ENCODE measurements at regions not wholly inside any gene's neighbourhood (a gene's known extent, or its start where the extent isn't known, plus 50 kb on each side); places are given as distances from the start of the nearest gene placed in this dataset.
"Not testable (repeated sequence)": the region's sequence is repeated elsewhere in the genome, so short reads cannot be mapped to it uniquely, and the experiment has no call there.

- Histone ChIP-seq H2AFZ (ENCODE audit: insufficient read depth, low read depth, low read length, poor library complexity, severe bottlenecking) (no peak overlapping the region), H4K20me1 (ENCODE audit: insufficient read depth, low read length) (no peaks in the 10 kb centered on the region), H3K4me2 (replicated peaks; ENCODE audit: extremely low read depth, low read length, poor library complexity, severe bottlenecking) (no peak overlapping the region), H3K4me1 (ENCODE audit: control insufficient read depth in 1 of 2, insufficient read depth in 2 of 2, low read length in 2 of 2) (peaks cover 23 to 26% of the 10 kb centered on the region in 2 donors), H3K36me3 (replicated peaks in 1 of 2; ENCODE audit: control insufficient read depth in 1 of 2, insufficient read depth in 2 of 2, low read length in 2 of 2) (no peaks in the 10 kb centered on the region), H3K27ac (ENCODE audit: low read depth in 1 of 2, low read length in 2 of 2) (no peak overlapping the region), H3K4me3 (replicated peaks in 1 of 3; ENCODE audit: low read depth in 2 of 3, low read length in 3 of 3) (no peak overlapping the region), H3K9ac (ENCODE audit: insufficient read depth, low read length, poor library complexity, severe bottlenecking) (no peak overlapping the region), H3K9me3 (replicated peaks in 1 of 2; ENCODE audit: control insufficient read depth in 1 of 2, insufficient read depth in 1 of 2, low read length in 2 of 2) (no peaks in the 10 kb centered on the region), H3K27me3 (ENCODE audit: control insufficient read depth in 2 of 2, insufficient read depth in 2 of 2, low read length in 2 of 2) (no peaks in the 10 kb centered on the region), H3K79me2 (ENCODE audit: insufficient read depth, low read length) (no peaks in the 10 kb centered on the region)
- TF ChIP-seq CTCF (IDR thresholded peaks at IDR 0.05) = no peak
- H3K9me3 Mint-ChIP-seq = peaks cover 0 to 3% (median 0%) of the 10 kb centered on the region in 7 donors
- intact Hi-C loops (cut with micrococcal nuclease) = no loop called here
- peaks cover 25% of the 10 kb centered on the region for H3K4me1 Mint-ChIP-seq
- WGBS (ENCODE audit: insufficient coverage) = 100% methylated on average over 3 of the region's 4 CpGs
- H3K27me3 Mint-ChIP-seq (ENCODE audit: low read depth in 3 of 3) = peaks cover 2 to 8% (median 4%) of the 10 kb centered on the region in 3 donors
- no peak overlapping the region for H3K4me3 Mint-ChIP-seq
- DNase-seq = no peak
- no peaks in the 10 kb centered on the region for H3K36me3 Mint-ChIP-seq
- no peak overlapping the region for H3K27ac Mint-ChIP-seq
Observed at GRCh38 chr6:118718297-118718696, 66.9 kb upstream of the CEP85L start.

GRCh38 chr6:118717106-118717505 is 65.7 kb upstream of the CEP85L start:
- no peak for DNase-seq
- no peak overlapping the region for H3K4me3 Mint-ChIP-seq
- H3K9ac ChIP-seq (ENCODE audit: insufficient read depth, low read length, poor library complexity, severe bottlenecking) = no peak overlapping the region
- no peaks in the 10 kb centered on the region for H3K36me3 Mint-ChIP-seq
- H4K20me1 ChIP-seq (ENCODE audit: insufficient read depth, low read length) = no peaks in the 10 kb centered on the region
- H3K4me1 Mint-ChIP-seq = peaks cover 25% of the 10 kb centered on the region
- H3K27ac Mint-ChIP-seq = no peak overlapping the region
- H3K4me2 ChIP-seq (replicated peaks; ENCODE audit: extremely low read depth, low read length, poor library complexity, severe bottlenecking) = no peak overlapping the region
- H3K27me3 ChIP-seq (ENCODE audit: control insufficient read depth in 2 of 2, insufficient read depth in 2 of 2, low read length in 2 of 2) = no peaks in the 10 kb centered on the region
- H3K4me1 ChIP-seq (ENCODE audit: control insufficient read depth in 1 of 2, insufficient read depth in 2 of 2, low read length in 2 of 2) = peaks cover 23 to 26% of the 10 kb centered on the region in 2 donors
- WGBS (ENCODE audit: insufficient coverage) = 100% methylated on average over 11 of the region's 13 CpGs
- H3K4me3 ChIP-seq (replicated peaks in 1 of 3; ENCODE audit: low read depth in 2 of 3, low read length in 3 of 3) = no peak overlapping the region
- H2AFZ ChIP-seq (ENCODE audit: insufficient read depth, low read depth, low read length, poor library complexity, severe bottlenecking) = no peak overlapping the region
- H3K36me3 ChIP-seq (replicated peaks in 1 of 2; ENCODE audit: control insufficient read depth in 1 of 2, insufficient read depth in 2 of 2, low read length in 2 of 2) = no peaks in the 10 kb centered on the region
- no peaks in the 10 kb centered on the region for H3K79me2 ChIP-seq (ENCODE audit: insufficient read depth, low read length)
- H3K27me3 Mint-ChIP-seq (ENCODE audit: low read depth in 3 of 3) = peaks cover 2 to 8% (median 3%) of the 10 kb centered on the region in 3 donors
- no peak overlapping the region for H3K27ac ChIP-seq (ENCODE audit: low read depth in 1 of 2, low read length in 2 of 2)
- intact Hi-C loops (cut with micrococcal nuclease) = no loop called here
- no peak for TF ChIP-seq CTCF (IDR thresholded peaks at IDR 0.05)
- H3K9me3 ChIP-seq (replicated peaks in 1 of 2; ENCODE audit: control insufficient read depth in 1 of 2, insufficient read depth in 1 of 2, low read length in 2 of 2) = no peaks in the 10 kb centered on the region
- peaks cover 0 to 5% (median 0%) of the 10 kb centered on the region in 7 donors for H3K9me3 Mint-ChIP-seq

GRCh38 chr6:118715907-118716306 is 64.5 kb upstream of the CEP85L start:
- H3K9me3 Mint-ChIP-seq; H3K27me3 Mint-ChIP-seq (ENCODE audit: low read depth in 3 of 3); H3K27ac Mint-ChIP-seq; H3K79me2 ChIP-seq (ENCODE audit: insufficient read depth, low read length); DNase-seq; H3K4me3 ChIP-seq (replicated peaks in 1 of 3; ENCODE audit: low read depth in 2 of 3, low read length in 3 of 3); H3K36me3 Mint-ChIP-seq; H2AFZ ChIP-seq (ENCODE audit: insufficient read depth, low read depth, low read length, poor library complexity, severe bottlenecking); H3K27me3 ChIP-seq (ENCODE audit: control insufficient read depth in 2 of 2, insufficient read depth in 2 of 2, low read length in 2 of 2); H3K9me3 ChIP-seq (replicated peaks in 1 of 2; ENCODE audit: control insufficient read depth in 1 of 2, insufficient read depth in 1 of 2, low read length in 2 of 2); H3K9ac ChIP-seq (ENCODE audit: insufficient read depth, low read length, poor library complexity, severe bottlenecking); H3K36me3 ChIP-seq (replicated peaks in 1 of 2; ENCODE audit: control insufficient read depth in 1 of 2, insufficient read depth in 2 of 2, low read length in 2 of 2); H3K4me2 ChIP-seq (replicated peaks; ENCODE audit: extremely low read depth, low read length, poor library complexity, severe bottlenecking); H3K4me3 Mint-ChIP-seq; intact Hi-C loops (cut with micrococcal nuclease); H4K20me1 ChIP-seq (ENCODE audit: insufficient read depth, low read length): not testable (repeated sequence)
- peaks cover 25% of the 10 kb centered on the region for H3K4me1 Mint-ChIP-seq
- no CpG with 5 or more reads among the region's 5 CpGs for WGBS (ENCODE audit: insufficient coverage)
- peaks cover 23 to 26% of the 10 kb centered on the region in 2 donors for H3K4me1 ChIP-seq (ENCODE audit: control insufficient read depth in 1 of 2, insufficient read depth in 2 of 2, low read length in 2 of 2)
- H3K27ac ChIP-seq (ENCODE audit: low read depth in 1 of 2, low read length in 2 of 2) = peak overlapping the region in 1 of 2 donors; percentile 10

All from CD14-positive monocyte (primary cell).